Activated CD4-positive, alpha-beta T cell treated with anti-CD3 and anti-CD28 coated beads, Interleukin-2, amount 50 U/mL, for 4 hours (primary cell): ENCODE measurements at regions not wholly inside any gene's neighbourhood (a gene's known extent, or its start where the extent isn't known, plus 50 kb on each side); places are given as distances from the start of the nearest gene placed in this dataset.
"Not testable (repeated sequence)": the region's sequence is repeated elsewhere in the genome, so short reads cannot be mapped to it uniquely, and the experiment has no call there.

Experiments used
- DNase-seq, 2 experiments: peaks; one replicate each; pipeline ENCODE4 v3.0.0-alpha.2; 2020

DNA sequence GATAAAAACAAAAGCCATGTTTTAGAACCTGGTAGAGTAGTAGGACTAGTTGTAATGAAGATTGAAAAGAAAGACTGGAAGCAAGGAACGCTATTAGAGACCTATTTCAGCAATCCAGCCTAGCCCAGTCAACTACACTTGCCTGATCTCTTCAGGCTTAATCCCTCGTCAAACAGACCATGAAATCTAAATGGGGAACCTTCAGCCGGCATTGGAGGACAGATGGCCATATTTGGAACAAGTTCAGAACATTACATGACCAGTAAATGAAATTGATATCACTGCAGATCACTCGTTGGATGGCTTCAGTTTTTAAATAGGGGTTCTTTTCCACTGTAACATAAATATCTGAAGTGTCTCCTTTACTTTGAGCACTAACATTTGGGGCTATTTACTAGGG lies 84.8 kb upstream of the WDR44 start:
- DNase-seq: no peak

DNA sequence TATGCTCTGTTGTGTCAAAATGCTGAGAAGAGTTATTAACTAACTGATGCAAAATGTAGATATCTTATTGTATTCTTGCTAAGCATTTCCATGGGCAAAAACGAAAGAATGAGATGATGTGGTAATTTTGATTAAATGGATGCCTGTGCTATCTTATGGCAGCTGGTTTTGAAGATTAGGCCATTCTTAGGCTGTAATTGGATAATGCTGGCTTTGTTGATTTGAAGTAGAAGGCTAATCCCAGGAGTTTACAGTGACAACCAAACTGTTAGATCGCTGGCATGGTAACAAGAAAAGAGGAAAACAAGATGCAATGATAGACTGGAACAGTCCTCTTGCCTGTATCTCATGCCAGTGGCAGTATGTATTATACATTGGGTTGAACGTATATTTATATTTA lies 74.1 kb upstream of the WDR44 start:
- no peak for DNase-seq

GRCh38 chrX:118272242-118272641 lies 73.7 kb upstream of the WDR44 start:
- DNase-seq: no peak

- DNase-seq: no peak
These were observed 59.7 kb upstream of the WDR44 start for GRCh38 chrX:118286066-118286762.

- not testable (repeated sequence) for DNase-seq
These were observed 50.1 kb upstream of the WDR44 start for GRCh38 chrX:118295818-118296217.
